ENCODE measurements at regions not wholly inside any gene's neighbourhood (a gene's known extent, or its start where the extent isn't known, plus 50 kb on each side); places are given as distances from the start of the nearest gene placed in this dataset.

GRCh38 chr2:51420511-51420910 is 388.6 kb upstream of the NRXN1 start:
- TF ChIP-seq CTCF (IDR thresholded peaks at IDR 0.05 in 4 of 5, conservative IDR thresholded peaks at IDR 0.05 in 1 of 5), result no peak
- TF ChIP-seq POLR2A (IDR thresholded peaks at IDR 0.05), result no peak

Measured in gastrocnemius medialis (tissue), 4 donors.